NCI-H2107 treated with DMSO at 0.1 percent for 48 hours (cell line): ENCODE measurements at regions not wholly inside any gene's neighbourhood (a gene's known extent, or its start where the extent isn't known, plus 50 kb on each side); places are given as distances from the start of the nearest gene placed in this dataset.

Source experiments
- DNase-seq: peaks from one replicate; lab custom pipeline; 2025; ENCODE audit not compliant: unreplicated experiment; lab: John Stamatoyannopoulos, UW

DNA sequence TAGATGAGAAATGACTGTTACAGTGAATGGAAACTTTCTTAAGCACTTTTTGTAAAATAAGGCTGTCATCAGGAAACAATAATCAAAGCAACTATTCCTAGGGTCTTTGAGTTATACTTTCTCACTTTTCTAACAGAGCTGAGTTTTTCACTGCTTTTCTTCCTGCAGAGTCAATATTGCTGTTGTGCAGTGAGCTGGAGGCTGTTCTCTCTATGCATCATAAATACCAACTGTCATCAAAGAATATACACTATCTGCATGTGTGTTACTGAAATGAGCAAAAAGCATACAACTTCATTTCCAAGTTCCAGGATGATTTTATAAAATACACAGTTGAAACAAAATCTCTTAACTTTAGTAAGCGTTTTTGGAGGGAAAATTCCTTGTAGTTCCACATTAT lies 110.4 kb upstream of the CPSF6 start:
- DNase-seq: no peak

DNA sequence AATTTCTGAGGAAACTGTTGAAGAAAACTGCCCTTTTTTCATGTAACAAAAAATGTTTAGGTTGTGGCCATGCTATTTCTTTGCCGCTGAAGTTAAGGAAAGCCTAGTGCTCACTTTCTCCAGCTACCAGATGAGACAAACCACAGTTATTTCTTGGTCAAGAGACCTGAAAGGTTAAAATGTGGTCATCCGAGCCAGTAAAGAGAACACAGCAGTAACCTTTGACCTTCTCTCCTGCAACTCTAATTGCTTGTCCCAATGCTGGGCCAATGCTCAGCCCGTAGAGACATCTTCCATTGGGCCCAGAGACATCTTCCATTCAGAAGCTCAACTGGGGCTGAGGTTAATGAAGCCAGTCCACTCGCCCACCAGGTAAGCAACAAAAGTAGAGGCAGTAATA lies 109.8 kb upstream of the CPSF6 start:
- DNase-seq: no peak

DNA sequence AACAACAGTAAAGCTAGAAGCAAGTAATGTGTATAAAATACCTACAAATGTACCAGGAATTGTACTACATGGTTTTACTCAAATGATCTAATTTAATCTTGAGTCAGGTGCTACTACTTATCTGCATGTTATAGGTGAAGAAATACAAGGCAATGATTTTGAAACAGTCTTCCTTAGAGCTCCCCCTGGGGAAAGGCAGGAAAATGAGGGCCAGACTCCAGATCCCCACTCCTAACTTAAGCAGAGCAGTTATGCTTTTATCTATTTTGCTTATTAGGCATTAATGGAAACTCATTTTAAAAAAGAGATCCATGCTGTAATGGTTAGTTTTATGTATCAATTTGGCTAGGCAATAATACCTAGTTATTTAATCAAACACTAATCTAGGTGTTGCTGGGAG lies 109.3 kb upstream of the CPSF6 start:
- DNase-seq: no peak

DNA sequence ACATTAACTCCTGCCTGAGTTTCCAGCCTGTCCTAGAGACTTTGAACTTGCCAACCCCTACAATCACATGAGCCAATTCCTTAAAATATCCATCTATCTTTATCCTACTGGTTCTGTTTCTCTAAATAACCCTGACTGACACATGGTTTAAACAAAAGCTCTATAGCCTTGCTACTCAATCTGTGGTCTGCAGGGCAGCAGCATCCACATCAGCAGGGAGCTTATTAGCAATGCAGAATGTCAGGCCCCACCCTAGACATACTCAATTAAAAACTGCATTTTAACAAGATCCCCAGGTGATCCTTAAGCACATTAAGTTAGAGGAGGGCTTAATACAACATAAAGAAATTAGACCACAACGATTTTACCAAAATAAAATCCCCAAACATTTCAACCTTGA lies 108.3 kb upstream of the CPSF6 start:
- DNase-seq: no peak

DNA sequence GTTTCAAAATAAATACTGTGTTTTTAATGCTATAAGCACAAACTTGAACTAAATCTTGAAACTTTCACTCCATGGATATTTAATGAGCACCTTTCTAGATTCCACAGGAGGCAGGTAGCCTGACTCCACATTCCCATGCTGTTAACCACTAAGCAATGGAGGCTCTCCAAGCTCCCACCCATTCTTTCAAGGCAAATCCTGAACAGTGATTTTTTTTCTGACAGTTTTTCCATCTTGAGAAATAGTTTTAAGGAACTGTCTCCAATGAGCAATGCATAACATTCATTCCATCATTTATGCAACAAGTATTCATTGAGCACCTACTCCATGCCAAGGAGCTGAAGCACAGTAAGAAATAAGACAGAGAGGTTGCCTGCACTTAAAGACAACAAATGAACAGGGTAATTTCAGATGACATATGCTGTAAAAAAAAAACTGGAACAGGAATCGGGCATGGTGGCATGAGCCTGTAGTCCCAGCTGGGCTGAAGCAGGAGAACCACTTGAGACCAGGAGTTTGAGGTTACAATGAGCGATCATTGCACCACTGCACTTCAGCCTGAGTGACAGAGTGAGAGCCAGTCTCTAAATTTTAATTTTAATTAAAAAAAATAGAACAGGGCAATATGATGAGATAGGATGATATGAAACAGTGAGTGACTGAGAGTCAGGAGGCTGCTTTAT lies 102.3 kb upstream of the CPSF6 start:
- DNase-seq: no peak

DNA sequence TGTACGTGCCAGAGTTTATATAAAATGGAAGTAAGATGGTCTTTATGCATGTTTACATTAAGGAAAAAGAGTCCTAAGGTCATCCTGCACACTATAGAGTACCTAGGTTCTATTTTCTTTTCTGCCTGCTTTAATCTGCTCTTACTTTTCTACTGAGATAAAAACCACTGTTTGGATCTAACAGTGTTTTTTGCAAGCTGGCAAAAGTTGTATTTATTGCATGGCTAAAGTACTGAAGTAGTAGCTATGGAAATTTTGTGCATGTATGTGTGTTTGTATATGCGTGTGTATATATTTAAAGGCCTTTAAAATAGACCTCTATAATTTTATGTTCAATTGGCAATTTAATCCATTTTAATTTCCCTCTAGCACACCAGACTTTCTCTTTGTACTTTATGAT lies 98.3 kb upstream of the CPSF6 start:
- DNase-seq: no peak

DNA sequence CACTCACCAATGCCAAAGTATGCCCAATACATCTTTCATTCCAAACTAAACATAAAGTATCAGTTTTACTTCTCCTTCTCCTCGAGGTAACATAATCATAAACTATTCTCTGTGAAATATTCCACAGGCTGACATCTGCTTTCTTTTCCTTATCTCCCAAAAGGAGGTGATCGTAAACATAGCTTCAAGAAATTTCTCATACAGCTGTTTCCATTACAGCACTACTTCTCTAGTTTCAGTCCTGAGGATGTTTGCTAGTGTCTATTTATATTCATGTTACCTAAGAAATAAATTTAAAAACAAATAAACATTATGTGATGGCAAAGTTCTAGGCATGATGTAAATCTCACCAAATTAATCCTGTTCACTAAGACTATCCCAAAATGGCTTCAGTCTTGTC lies 90.1 kb upstream of the CPSF6 start:
- DNase-seq: no peak

DNA sequence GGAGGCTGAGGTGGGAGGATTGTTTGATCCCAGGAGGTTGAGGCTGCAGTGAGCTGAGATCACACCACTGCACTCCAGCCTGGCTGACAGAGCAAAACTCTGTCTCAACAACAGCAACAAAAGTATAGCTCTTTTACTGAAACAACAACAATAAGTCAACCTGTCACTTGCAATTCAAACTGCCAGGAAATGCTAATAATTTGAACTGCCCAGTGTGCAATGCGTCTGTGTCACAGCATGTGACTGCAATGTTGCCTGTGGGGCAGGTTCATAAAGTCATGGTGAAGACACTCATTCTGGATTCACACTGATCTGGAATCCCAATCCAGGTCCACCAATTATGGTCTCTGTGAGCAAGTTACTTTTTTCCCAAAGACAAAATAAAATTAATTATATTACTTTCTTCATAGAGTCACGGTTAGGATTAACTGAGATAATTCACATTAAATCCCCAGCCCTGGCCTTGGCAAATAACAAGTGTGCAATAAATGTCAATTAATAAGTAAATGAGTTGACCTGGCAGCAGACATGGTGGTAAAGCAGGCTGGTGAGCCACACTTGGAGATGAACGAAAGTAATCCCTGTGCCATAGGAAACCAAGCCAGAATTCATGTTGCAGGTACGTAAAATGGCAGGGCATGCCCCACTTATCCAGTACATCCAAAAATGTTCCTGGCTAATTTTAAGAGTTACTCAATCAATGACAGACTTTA lies 89.1 kb upstream of the CPSF6 start:
- no peak for DNase-seq

DNA sequence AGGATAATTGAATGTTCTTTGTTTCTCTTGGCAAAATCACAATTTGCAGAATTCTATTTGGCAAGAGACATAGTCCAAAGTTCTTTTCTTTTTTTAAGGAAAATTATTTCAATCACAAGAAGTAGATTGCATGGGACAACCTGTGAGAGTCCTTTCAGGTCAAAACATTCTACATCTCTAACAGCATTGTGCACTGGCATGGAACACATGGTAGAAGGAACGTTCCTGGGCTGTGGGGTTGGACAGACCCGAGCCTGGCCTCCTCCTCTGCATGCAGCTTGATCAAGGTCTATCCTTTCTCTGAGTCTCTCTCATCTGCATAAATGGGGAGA lies 88.6 kb upstream of the CPSF6 start:
- no peak for DNase-seq

DNA sequence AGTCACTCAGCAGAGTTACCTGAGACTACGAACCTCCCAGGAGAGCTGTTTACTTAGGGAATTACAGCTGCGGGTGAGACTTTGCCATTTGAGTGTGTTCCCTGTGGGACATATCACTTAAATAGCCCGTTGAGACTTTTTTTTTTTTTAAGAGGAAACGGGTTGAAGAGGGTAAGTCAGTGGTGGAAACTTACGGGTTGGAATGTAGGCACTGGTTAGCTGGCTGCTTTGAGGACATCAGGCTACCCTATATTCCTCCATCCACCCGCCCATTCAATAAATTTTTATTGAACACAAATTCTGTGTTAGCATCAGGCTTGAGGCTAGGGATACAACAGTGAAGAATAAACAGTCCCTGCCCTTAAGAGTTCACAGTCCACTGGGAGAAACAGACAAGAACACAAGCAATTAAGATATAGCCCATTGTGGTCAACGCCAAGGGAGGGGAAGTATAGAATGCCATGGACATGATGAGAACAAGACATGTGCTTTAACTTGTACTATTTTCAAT lies 88.1 kb upstream of the CPSF6 start:
- peak; percentile 89 for DNase-seq

DNA sequence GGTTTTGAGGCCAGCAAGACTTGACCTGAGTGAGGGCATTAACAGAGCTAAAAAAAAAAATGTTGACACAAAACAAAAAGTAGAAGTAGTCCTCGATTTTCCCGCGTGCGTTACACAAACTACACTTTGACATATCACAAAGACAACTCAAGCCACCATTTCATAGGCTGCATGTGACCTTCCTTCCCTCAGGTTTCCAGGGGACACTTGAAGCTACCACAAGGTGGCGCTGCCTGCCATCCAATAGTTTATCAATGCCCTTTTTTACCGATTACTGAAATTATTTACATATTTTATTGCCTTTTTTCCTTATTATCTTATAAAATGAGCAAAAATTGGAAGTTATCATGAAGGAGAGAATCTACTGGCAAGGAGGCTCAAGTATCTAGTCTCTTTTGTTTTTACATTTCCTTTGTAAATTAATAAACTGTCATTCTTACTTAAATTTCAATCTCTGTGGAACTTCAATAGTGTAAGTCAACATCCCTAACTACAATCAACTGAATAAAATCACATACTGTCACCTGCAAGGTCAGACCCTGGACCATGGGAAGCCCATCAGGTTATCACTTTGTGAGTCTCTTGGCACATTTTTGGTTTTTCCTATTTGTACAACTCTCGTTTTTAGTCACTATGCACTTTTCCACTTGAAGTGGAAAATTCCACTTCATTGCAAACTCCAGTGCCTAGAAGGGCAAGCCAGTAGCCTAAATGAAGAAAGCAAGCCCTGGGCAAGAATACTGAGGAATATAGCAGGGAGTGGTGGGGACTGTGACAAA lies 84.6 kb upstream of the CPSF6 start:
- peak; percentile 55 for DNase-seq

DNA sequence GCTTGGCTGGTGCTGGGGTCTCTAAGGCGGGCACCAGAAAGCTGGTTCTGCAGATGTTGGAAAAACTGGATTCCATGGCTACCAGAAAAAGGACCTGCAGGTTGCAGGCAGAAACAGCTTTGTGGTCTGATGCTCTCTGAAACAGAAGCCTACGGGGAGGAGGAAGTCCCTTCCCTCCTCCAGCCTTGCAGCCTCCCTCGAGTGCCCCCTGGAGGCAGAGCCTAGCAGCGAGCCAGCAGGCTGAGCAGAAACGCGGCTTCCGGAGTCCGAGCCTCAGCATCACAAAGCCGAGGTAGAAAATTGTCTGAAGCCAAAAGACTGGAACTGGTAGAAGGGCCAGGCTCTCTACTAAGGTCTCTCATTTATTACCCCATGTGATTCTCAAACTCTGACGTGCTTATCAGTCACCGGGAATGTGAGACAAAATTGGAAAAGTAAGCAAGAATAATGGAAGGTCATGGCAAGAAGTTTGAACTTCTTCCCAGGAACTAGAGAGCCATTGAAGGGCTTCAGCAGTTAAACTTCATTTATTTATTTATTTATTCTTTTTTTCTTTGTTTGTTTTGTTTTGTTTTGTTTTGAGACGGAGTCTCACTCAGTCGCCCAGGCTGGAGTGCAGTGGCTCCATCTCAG lies 82.2 kb upstream of the CPSF6 start:
- peak; percentile 82 for DNase-seq

DNA sequence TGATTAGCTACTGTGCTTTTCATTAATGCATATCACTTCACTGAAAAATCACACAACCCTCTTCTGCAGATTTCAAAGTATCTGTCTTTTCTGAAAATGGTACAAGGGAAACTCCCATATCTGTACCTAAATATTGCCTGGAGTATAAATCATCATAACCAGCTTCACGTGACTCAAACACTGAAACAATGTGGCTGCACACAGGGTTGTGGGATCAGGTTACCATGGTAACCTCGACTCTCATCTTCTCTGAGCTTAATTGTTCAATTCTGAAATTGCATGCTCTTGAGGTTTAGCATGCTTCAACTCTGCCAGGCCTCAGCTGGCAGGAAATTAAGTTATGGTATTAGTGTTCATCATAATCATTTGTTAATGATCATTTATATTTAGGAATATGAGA lies 77.5 kb upstream of the CPSF6 start:
- peak; percentile 51 for DNase-seq

DNA sequence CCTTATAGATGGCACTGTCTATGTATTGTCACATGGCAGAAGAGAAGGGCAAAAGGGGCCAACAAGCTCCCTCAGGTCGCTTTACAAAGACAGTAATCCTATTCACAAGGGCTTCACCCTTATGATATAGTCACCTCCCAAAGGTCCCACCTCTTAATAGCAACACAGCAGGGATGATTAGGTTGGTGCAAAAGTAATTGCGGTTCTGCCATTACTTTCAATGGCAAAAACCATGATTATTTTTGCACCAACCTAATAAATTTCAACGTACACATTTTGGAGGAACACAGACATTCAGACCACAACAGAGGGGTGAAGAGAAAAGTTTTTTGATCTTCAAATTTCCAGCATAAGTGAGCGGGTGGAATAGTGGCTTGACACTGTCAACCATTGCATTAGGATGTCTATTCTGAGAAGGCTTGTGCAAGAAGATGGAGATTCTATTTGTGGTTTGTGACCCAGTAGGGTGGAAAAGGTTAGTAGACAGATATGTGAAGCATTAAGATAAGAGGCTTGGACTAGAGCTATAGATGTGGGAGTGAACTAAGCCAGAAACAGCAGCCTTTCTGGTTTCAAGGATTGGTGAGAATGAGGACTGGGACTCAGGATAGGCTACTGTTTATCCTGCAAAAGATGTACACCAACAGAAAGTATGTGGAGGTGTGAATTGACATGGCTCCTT lies 75.5 kb upstream of the CPSF6 start:
- no peak for DNase-seq

DNA sequence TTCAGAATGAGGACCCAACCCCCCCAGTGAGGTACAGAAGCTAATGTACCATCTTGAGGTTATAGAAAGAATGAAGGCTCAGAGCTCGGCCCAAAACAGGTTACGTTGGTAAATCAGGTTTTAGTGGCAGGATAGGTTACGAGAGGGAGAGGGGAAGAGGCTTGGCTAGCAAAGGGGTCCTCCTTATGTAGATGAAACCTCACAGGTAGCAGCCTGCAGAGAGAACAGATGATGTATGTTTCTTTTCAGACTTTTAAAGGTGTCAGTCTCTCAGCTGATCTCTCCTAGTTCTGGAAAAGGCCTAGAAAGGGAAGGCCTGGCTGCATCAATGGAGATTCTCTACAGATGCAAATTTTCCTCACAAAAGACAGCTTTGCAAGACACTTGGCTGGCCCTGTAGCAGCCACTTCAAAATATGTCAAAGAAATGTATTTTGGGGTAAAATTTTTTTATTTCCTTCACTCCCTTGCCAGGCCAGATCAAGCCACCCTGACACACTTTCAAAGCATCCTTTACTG lies 71.7 kb upstream of the CPSF6 start:
- DNase-seq: no peak

DNA sequence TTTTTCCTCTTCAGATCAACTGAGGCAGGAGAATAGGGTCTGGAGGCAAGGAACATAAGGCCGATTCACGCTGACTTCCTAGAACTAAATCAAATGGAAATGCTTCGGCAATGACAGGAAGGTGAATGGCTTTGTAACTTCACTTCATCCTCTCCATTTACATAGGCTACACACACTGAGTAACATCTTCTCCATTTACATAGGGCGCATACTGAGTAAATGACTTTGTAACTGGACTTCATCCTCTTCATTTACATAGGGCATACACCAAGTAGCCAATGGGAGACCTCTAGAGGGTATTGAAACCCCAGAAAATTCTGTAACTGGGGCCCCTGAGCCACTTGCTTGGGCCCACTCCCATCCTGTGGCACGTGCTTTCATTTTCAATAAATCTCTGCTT lies 71.0 kb upstream of the CPSF6 start:
- DNase-seq: no peak

DNA sequence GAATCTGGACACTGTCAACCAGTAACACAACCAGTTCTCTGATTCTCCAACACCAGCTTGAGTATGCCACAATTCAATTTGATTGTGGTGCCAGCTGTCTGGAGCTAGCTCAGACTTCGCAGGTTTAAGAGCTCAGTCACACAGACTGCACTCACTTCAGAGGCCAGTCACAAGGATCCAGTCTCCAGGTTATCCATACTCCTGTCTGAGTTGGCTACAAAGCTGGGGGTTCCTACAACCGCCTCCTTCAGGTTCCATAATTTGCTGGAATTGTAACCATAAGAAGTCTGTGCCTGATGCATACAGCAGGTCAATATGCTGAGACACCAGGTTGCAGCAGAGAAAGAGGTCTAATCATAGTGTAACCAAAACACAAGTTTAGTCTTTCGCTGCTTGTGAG lies 70.5 kb upstream of the CPSF6 start:
- no peak for DNase-seq

DNA sequence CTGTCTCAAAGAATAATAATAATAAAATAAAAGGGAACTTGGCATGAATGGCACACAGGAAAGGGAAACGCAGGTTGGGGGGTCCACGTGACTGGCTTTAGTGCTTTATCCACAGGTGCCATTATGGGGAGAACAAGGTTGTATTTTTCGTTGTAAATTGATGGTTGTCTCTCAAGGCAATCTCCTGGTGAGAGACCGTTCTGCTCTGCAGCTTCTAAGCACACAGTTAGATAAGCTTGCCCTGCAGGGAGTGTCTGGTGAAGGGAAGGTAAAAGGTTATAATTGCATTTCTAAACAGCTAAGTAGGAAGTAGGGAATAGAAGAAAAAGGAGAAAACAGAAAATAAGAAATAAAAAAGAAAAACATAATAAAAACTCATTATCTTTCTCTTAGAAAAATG lies 69.1 kb upstream of the CPSF6 start:
- DNase-seq: no peak

DNA sequence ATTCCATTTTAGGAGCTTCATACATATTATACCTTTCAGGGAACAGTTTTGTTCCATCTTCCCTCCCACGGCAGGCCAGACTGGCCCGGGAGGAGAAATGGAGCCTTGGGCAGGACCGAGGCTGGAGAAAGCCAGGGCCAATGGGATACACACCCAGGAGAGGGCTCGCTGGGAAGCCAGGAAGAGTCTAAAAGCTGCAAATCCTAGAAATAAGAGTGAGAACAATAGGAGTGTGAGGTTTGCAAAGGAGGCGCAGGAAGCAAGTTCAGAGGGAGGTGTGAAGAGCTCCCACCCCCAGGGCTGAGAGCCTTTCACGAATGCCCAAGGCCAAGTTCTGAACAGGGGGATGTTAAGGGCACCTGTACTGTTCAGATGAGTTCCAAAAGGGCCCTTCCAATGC lies 67.5 kb upstream of the CPSF6 start:
- no peak for DNase-seq

DNA sequence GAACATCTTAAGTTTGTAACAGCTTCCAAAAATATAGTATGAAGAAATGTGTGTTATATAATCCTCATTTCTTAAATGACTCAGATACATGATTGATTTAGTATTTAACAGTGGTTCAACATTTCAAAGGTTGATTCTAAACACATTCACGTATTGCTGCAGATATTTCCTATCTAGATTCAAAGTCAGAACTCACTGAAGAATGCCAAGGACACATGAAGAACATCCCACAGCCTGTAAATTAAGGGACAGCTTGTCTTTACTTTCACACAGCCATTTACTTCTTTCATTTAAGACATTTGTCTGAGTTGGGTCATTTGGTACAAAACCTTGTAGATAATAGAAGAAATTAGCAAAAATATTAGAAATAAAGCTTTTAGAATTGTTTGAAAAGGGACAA lies 66.9 kb upstream of the CPSF6 start:
- DNase-seq: no peak

DNA sequence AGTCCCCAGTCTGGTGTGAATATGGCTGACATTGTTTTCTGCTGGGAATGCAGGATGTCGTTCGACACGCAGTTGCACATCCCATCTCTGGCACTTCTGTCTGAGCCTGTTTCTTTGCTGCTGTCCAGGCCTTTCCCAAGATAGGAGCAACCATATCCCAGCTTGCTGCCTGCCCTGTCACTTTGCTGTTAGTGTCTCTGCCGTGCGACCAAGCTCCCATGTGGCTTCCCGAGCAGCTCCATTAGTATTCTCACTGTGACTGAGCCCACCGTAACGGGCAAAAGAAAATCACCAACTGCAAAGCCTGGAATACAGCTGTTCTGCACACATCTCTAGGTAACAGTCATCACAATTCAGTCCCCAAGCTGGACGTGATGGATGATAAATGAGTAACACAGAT lies 66.0 kb upstream of the CPSF6 start:
- no peak for DNase-seq
